ENCODE measurements at regions not wholly inside any gene's neighbourhood (a gene's known extent, or its start where the extent isn't known, plus 50 kb on each side); places are given as distances from the start of the nearest gene placed in this dataset.

DNA sequence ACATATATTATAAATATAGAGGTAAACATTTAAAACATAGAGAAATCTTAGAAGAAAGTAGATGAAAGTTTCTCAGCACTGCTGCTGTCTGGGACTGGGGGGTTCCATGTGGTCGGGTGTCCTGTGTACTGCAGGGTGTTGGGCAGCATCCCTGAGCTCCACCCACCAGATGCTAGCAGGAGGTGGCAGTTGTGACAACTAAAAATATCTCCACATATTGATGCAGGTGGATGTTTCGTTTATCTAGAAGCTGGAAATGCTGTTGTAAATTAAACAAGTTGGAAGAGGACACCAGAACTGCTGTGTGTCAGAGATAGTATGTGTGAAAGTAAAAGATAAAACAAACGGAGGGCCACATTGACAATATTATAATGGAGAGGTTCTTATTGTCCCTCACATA, 297.1 kb upstream of the USP9Y start:
- TF ChIP-seq, protein P1, sequence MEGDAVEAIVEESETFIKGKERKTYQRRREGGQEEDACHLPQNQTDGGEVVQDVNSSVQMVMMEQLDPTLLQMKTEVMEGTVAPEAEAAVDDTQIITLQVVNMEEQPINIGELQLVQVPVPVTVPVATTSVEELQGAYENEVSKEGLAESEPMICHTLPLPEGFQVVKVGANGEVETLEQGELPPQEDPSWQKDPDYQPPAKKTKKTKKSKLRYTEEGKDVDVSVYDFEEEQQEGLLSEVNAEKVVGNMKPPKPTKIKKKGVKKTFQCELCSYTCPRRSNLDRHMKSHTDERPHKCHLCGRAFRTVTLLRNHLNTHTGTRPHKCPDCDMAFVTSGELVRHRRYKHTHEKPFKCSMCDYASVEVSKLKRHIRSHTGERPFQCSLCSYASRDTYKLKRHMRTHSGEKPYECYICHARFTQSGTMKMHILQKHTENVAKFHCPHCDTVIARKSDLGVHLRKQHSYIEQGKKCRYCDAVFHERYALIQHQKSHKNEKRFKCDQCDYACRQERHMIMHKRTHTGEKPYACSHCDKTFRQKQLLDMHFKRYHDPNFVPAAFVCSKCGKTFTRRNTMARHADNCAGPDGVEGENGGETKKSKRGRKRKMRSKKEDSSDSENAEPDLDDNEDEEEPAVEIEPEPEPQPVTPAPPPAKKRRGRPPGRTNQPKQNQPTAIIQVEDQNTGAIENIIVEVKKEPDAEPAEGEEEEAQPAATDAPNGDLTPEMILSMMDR (IDR thresholded peaks at IDR 0.05): no peak
- no peak for TF ChIP-seq POLR2A (IDR thresholded peaks at IDR 0.05)
